GM19328 (cell line): ENCODE measurements at regions not wholly inside any gene's neighbourhood (a gene's known extent, or its start where the extent isn't known, plus 50 kb on each side); places are given as distances from the start of the nearest gene placed in this dataset.

Experiments
- ATAC-seq: cut with Tn5 transposase; IDR thresholded peaks from one replicate; pipeline ENCODE4 v1.9.1; 2021; ENCODE audit warnings: mild to moderate bottlenecking, moderate library complexity; ENCODE audit not compliant: unreplicated experiment

GRCh38 chr22:48573766-48574165 is 1253.9 kb downstream of the BRD1 start:
- no peak for ATAC-seq

- ATAC-seq = no peak
Observed at GRCh38 chr22:48572951-48573350, 1254.7 kb downstream of the BRD1 start.

- ATAC-seq = no peak
Observed at GRCh38 chr22:48570912-48571311, 1256.8 kb downstream of the BRD1 start.

- no peak for ATAC-seq
Observed at GRCh38 chr22:48569476-48570233, 1258.0 kb downstream of the BRD1 start.

GRCh38 chr22:48568736-48569330 is 1258.8 kb downstream of the BRD1 start:
- no peak for ATAC-seq

GRCh38 chr22:48567213-48567975 is 1260.3 kb downstream of the BRD1 start:
- no peak for ATAC-seq

GRCh38 chr22:48566741-48567140 is 1260.9 kb downstream of the BRD1 start:
- ATAC-seq = no peak

GRCh38 chr22:48565901-48566501 is 1261.7 kb downstream of the BRD1 start:
- ATAC-seq = no peak

- no peak for ATAC-seq
Observed at GRCh38 chr22:48564995-48565394, 1262.7 kb downstream of the BRD1 start.

GRCh38 chr22:48563966-48564330 is 1263.7 kb downstream of the BRD1 start:
- ATAC-seq = no peak

- no peak for ATAC-seq
Observed at GRCh38 chr22:48563118-48563965, 1264.3 kb downstream of the BRD1 start.

GRCh38 chr22:48561676-48562075 is 1266.0 kb downstream of the BRD1 start:
- ATAC-seq = no peak

- ATAC-seq = no peak
Observed at GRCh38 chr22:48560836-48561235, 1266.8 kb downstream of the BRD1 start.

GRCh38 chr22:48560389-48560751 is 1267.3 kb downstream of the BRD1 start:
- ATAC-seq = no peak

GRCh38 chr22:48559647-48560388 is 1267.9 kb downstream of the BRD1 start:
- no peak for ATAC-seq

GRCh38 chr22:48558606-48559402 is 1268.9 kb downstream of the BRD1 start:
- no peak for ATAC-seq

GRCh38 chr22:48558016-48558415 is 1269.7 kb downstream of the BRD1 start:
- no peak for ATAC-seq

GRCh38 chr22:48557473-48557872 is 1270.2 kb downstream of the BRD1 start:
- ATAC-seq = no peak

- ATAC-seq = no peak
Observed at GRCh38 chr22:48556751-48557150, 1270.9 kb downstream of the BRD1 start.
